Endothelial cell of umbilical vein (primary cell): ENCODE measurements at regions not wholly inside any gene's neighbourhood (a gene's known extent, or its start where the extent isn't known, plus 50 kb on each side); places are given as distances from the start of the nearest gene placed in this dataset.

Experiments used
- BruUV-seq: library from RNA; stranded (reverse); fragments of 400-500 nt; replicated peaks from 2 replicates; lab custom pipeline; 2021; lab: Mats Ljungman, UMichigan
- CTCF ChIA-PET: fragments of 300-600, 350-600 bp; sonication (Branson Sonifier 250); formaldehyde crosslinking; loops from one replicate; lab custom pipeline; 2021; ENCODE audit warnings: antibody characterized with exemption, inconsistent platforms; lab: Charles Lee
- POLR2A ChIA-PET: fragments of 300-600, 350-600 bp; sonication (Branson Sonifier 250); formaldehyde crosslinking; loops from one replicate; lab custom pipeline; 2021; ENCODE audit warnings: antibody characterized with exemption, inconsistent platforms; lab: Charles Lee
- DNase-seq: peaks from one replicate; pipeline ENCODE4 v3.0.0-alpha.2; 2011; ENCODE audit warnings: low read depth, low spot score
- FAIRE-seq: peaks from 2 replicates; lab custom pipeline; 2011; peaks lifted over from hg19 to GRCh38; lab: Jason Lieb, UNC
- H2AFZ ChIP-seq: 2 replicates; pipeline ENCODE4 v1.6.0; 2012; ENCODE audit warnings: low read depth, low read length, control low read depth, inconsistent platforms
- H3K27ac ChIP-seq: 2 replicates; pipeline ENCODE4 v1.5.1; 2011; ENCODE audit warnings: low read depth, mild to moderate bottlenecking, control low read depth, low read length, moderate library complexity; ENCODE audit not compliant: insufficient read depth
- H3K27me3 ChIP-seq, 2 experiments: 2 replicates each; pipeline versions ENCODE4 v1.6.0 to v1.6.1; 2011; ENCODE audit warnings: low read length in 2 of 2, mixed read lengths in 1 of 2; ENCODE audit not compliant: control insufficient read depth in 2 of 2, insufficient read depth in 2 of 2
- H3K36me3 ChIP-seq, 2 experiments: 2 replicates in 1 of 2; 3 replicates in 1 of 2; pipeline ENCODE4 v1.5.1; 2011; ENCODE audit warnings: low read length in 2 of 2, mild to moderate bottlenecking in 1 of 2, moderate library complexity in 1 of 2; ENCODE audit not compliant: control insufficient read depth in 2 of 2, insufficient read depth in 2 of 2; ENCODE audit errors: extremely low read depth in 1 of 2
- H3K4me1 ChIP-seq: 3 replicates; pipeline ENCODE4 v1.5.1; 2011; ENCODE audit warnings: mild to moderate bottlenecking, low read length; ENCODE audit not compliant: control insufficient read depth, insufficient read depth; ENCODE audit errors: extremely low read depth
- H3K4me2 ChIP-seq: 2 replicates; pipeline ENCODE4 v1.6.1; 2011; ENCODE audit warnings: low read length, control low read depth, mixed read lengths; ENCODE audit not compliant: insufficient read depth
- H3K4me3 ChIP-seq, 3 experiments: fragments of 200-600 bp in 1 of 3; sonication (generic), shearing (Covaris generic) in 1 of 3; replicated peaks in 1 of 3; 2 replicates each; pipeline ENCODE4 v1.5.1; 2011 to 2016; ENCODE audit warnings: control low read depth in 3 of 3, low read length in 3 of 3, mild to moderate bottlenecking in 2 of 3, inconsistent platforms in 1 of 3, low read depth in 1 of 3, moderate library complexity in 1 of 3; ENCODE audit not compliant: insufficient read depth in 1 of 3
- H3K79me2 ChIP-seq: 2 replicates; pipeline ENCODE4 v1.6.0; 2012; ENCODE audit warnings: low read length, inconsistent platforms; ENCODE audit not compliant: control insufficient read depth, insufficient read depth
- H3K9ac ChIP-seq: replicated peaks from 2 replicates; pipeline ENCODE3; 2011; ENCODE audit warnings: low read length, control low read depth; ENCODE audit not compliant: insufficient read depth; ENCODE audit errors: extremely low read depth
- H3K9me1 ChIP-seq: replicated peaks from 3 replicates; pipeline ENCODE4 v1.6.0; 2011; ENCODE audit warnings: mild to moderate bottlenecking, low read length; ENCODE audit not compliant: control insufficient read depth, insufficient read depth; ENCODE audit errors: extremely low read depth
- H3K9me3 ChIP-seq: replicated peaks from 2 replicates; pipeline ENCODE4 v1.5.1; 2012; ENCODE audit warnings: low read length, inconsistent platforms; ENCODE audit not compliant: control insufficient read depth, insufficient read depth
- H4K20me1 ChIP-seq: replicated peaks from 2 replicates; pipeline ENCODE3; 2011; ENCODE audit warnings: mild to moderate bottlenecking, low read length; ENCODE audit not compliant: control insufficient read depth, insufficient read depth; ENCODE audit errors: extremely low read depth
- FOS ChIP-seq: IDR thresholded peaks from 2 replicates; pipeline ENCODE4 v1.6.1; 2011; ENCODE audit warnings: mild to moderate bottlenecking, low read length, moderate library complexity, borderline replicate concordance; ENCODE audit not compliant: insufficient read depth
- GATA2 ChIP-seq: IDR thresholded peaks from 2 replicates; pipeline ENCODE4 v1.7.0; 2011; ENCODE audit warnings: low read depth, mild to moderate bottlenecking, moderate library complexity, mixed read lengths, low read length; ENCODE audit not compliant: insufficient read length, insufficient read depth
- JUN ChIP-seq: IDR thresholded peaks from 2 replicates; pipeline ENCODE4 v1.6.1; 2011; ENCODE audit warnings: borderline replicate concordance, low read depth; ENCODE audit not compliant: insufficient read length, insufficient read depth
- MAX ChIP-seq: IDR thresholded peaks from 2 replicates; pipeline ENCODE4 v1.6.1; 2011; ENCODE audit not compliant: insufficient read depth, insufficient read length
- MYC ChIP-seq: IDR thresholded peaks from one replicate; pipeline ENCODE4 v1.6.1; 2011; ENCODE audit warnings: mild to moderate bottlenecking, low read depth, low read length
- POLR2A ChIP-seq: IDR thresholded peaks from 2 replicates; pipeline ENCODE4 v1.6.1; 2012; ENCODE audit warnings: low read depth, mild to moderate bottlenecking, control low read depth, low read length
- dilution Hi-C: fragments of 300-500 bp; cut with MboI; formaldehyde crosslinking; loops from one replicate; pipeline ENCODE4 v1.15.0; 2019; ENCODE audit warnings: low sequenced_read_pairs; ENCODE audit not compliant: extremely low pct_ligation_motif_present
- intact Hi-C: fragments of 100-400 bp; cut with micrococcal nuclease; formaldehyde crosslinking; loops from one replicate; pipeline ENCODE4 v1.10.0; 2022

- intact Hi-C loops = loop anchor here (5.0 kb wide), 1 partner anchor 1540 kb away; no protein-coding TSS in a partner anchor
- no peaks in the 10 kb centered on the region for H4K20me1 ChIP-seq
- H2AFZ ChIP-seq = no peak overlapping the region
- DNase-seq (no peak), FAIRE-seq (no peak)
- CTCF ChIA-PET = no interaction called here
- TF ChIP-seq JUN = no peak
- TF ChIP-seq MAX = no peak
- no peak for TF ChIP-seq POLR2A
- no peak for TF ChIP-seq GATA2
- no peak for TF ChIP-seq MYC
- no peak for TF ChIP-seq FOS
- H3K9ac ChIP-seq = no peak overlapping the region
- H3K9me1 ChIP-seq = no peaks in the 10 kb centered on the region
- no peaks in the 10 kb centered on the region for H3K36me3 ChIP-seq
- no peak overlapping the region for H3K27ac ChIP-seq
- H3K4me2 ChIP-seq = no peak overlapping the region
- no peaks in the 10 kb centered on the region for H3K27me3 ChIP-seq
- BruUV-seq = no TSS peak
- no peak overlapping the region for H3K4me3 ChIP-seq
- H3K9me3 ChIP-seq = no peaks in the 10 kb centered on the region
- H3K79me2 ChIP-seq = no peaks in the 10 kb centered on the region
- POLR2A ChIA-PET = no interaction called here
- dilution Hi-C loops = no loop called here
- peaks cover 27% of the 10 kb centered on the region for H3K4me1 ChIP-seq
Observed at GRCh38 chr2:236867441-236868260, 218.0 kb upstream of the COPS8 start.

- H2AFZ ChIP-seq = no peak overlapping the region
- H3K79me2 ChIP-seq = no peaks in the 10 kb centered on the region
- no peak overlapping the region for H3K4me3 ChIP-seq
- no peaks in the 10 kb centered on the region for H3K36me3 ChIP-seq
- ChIA-PET CTCF (interaction anchor here (1.1 to 1.4 kb wide), 2 partner anchors 18 to 130 kb away, joined by 3 read pairs; no protein-coding TSS in a partner anchor), POLR2A (no interaction called here)
- no peaks in the 10 kb centered on the region for H3K9me1 ChIP-seq
- dilution Hi-C loops = no loop called here
- BruUV-seq = no TSS peak
- DNase-seq = peak; percentile 34
- peak overlapping the region; percentile 92 for H3K27ac ChIP-seq
- no peaks in the 10 kb centered on the region for H4K20me1 ChIP-seq
- H3K9ac ChIP-seq = no peak overlapping the region
- no peak for FAIRE-seq
- no peaks in the 10 kb centered on the region for H3K27me3 ChIP-seq
- no peaks in the 10 kb centered on the region for H3K9me3 ChIP-seq
- TF ChIP-seq FOS (no peak), GATA2 (peak; percentile 22)
- peaks cover 31% of the 10 kb centered on the region for H3K4me1 ChIP-seq
- intact Hi-C loops = loop anchor here (2.0 to 5.0 kb wide), 6 partner anchors 18 to 363 kb away; a partner anchor contains a TSS
- H3K4me2 ChIP-seq = no peak overlapping the region
Observed at GRCh38 chr2:236870370-236870769, 215.3 kb upstream of the COPS8 start.
